Activated T-helper 2 cell treated with anti-CD3 and anti-CD28 coated beads, Interferon-gamma antibody, Interleukin-2, Interleukin-4, amounts not matched to agents 10 μg/mL and 5 μg/mL and 100 μg/mL, durations not matched to agents 14 hours and 24 hours and 36 hours (primary cell): ENCODE measurements at regions not wholly inside any gene's neighbourhood (a gene's known extent, or its start where the extent isn't known, plus 50 kb on each side); places are given as distances from the start of the nearest gene placed in this dataset.

Source experiments
- DNase-seq: peaks from one replicate; pipeline ENCODE4 v3.0.0; 2021; ENCODE audit warnings: low spot score
- H3K27ac Mint-ChIP-seq: one replicate; pipeline ENCODE4 v1.8.0; 2021; ENCODE audit warnings: mixed read lengths
- H3K27me3 Mint-ChIP-seq: one replicate; pipeline ENCODE4 v1.8.0; 2021; ENCODE audit warnings: low read depth, mixed read lengths
- H3K36me3 Mint-ChIP-seq: one replicate; pipeline ENCODE4 v1.8.0; 2021; ENCODE audit warnings: low read depth, mixed read lengths
- H3K4me1 Mint-ChIP-seq: one replicate; pipeline ENCODE4 v1.8.0; 2021; ENCODE audit warnings: low read depth, mixed read lengths
- H3K4me3 Mint-ChIP-seq: one replicate; pipeline ENCODE4 v1.8.0; 2021; ENCODE audit warnings: low read depth, mild to moderate bottlenecking, moderate library complexity, mixed read lengths
- H3K9me3 Mint-ChIP-seq: one replicate; pipeline ENCODE4 v1.8.0; 2021; ENCODE audit warnings: mixed read lengths
- intact Hi-C: fragments of 100-400 bp; cut with micrococcal nuclease; formaldehyde crosslinking; loops from one replicate; pipeline ENCODE4 v1.15.1; 2023

DNA sequence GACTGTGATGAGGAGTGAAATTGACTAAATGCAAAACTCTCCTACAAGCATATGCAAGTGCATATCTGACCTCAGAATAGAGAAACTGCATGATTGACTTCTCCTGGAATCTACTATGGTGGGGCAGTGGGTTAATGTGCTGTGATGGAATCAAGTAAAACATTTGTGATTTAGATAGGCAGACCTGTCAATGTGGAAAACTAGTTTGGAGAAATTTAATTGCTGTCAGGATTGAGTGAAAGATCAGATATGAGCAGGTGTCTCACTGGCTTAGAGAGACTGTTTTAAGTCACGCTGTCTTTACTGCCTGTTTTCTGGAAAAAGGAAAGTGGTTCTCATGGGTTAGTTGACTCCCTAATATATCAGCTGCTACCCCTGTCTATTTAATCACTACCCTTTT is 881.0 kb upstream of the CNTNAP5 start:
- H3K4me3 Mint-ChIP-seq: no peak overlapping the region
- H3K4me1 Mint-ChIP-seq: no peaks in the 10 kb centered on the region
- intact Hi-C loops: no loop called here
- H3K36me3 Mint-ChIP-seq: no peaks in the 10 kb centered on the region
- H3K27me3 Mint-ChIP-seq: no peaks in the 10 kb centered on the region
- H3K9me3 Mint-ChIP-seq: peaks cover 36% of the 10 kb centered on the region
- H3K27ac Mint-ChIP-seq: no peak overlapping the region
- DNase-seq: no peak

DNA sequence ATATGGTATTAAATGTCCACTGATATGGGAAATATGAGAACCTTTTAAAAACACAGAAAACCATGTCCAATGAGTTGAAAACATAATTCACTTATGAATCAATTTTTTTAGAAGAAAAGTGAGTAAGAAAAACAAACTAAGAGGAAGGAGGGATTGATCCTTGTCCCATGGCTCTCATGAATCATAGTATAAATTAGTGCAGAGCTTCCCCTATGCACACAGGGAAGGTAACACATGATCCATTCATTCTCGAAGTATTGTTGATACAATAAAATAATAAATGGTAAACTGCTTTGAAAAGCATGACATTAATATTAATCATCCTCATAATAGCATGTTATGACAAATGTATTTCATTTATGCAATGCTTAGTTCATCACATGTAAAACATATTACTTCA is 872.0 kb upstream of the CNTNAP5 start:
- no peaks in the 10 kb centered on the region for H3K36me3 Mint-ChIP-seq
- no peak for DNase-seq

GRCh38 chr2:123154195-123154594 is 870.9 kb upstream of the CNTNAP5 start:
- Mint-ChIP-seq H3K4me3 (no peak overlapping the region), H3K36me3 (no peaks in the 10 kb centered on the region), H3K9me3 (peaks cover 26% of the 10 kb centered on the region), H3K27ac (no peak overlapping the region), H3K27me3 (no peaks in the 10 kb centered on the region), H3K4me1 (no peaks in the 10 kb centered on the region)
- no peak for DNase-seq
- intact Hi-C loops: no loop called here

More for the DNA sequence above, 872.0 kb upstream of the CNTNAP5 start:
- Mint-ChIP-seq H3K9me3 (peaks cover 27% of the 10 kb centered on the region), H3K4me1 (no peaks in the 10 kb centered on the region), H3K27me3 (no peaks in the 10 kb centered on the region), H3K4me3 (no peak overlapping the region), H3K27ac (no peak overlapping the region)
- intact Hi-C loops: no loop called here

GRCh38 chr2:123157016-123157415 is 868.1 kb upstream of the CNTNAP5 start:
- H3K4me3 Mint-ChIP-seq: no peak overlapping the region
- peaks cover 25% of the 10 kb centered on the region for H3K9me3 Mint-ChIP-seq
- no peak for DNase-seq
- no peak overlapping the region for H3K27ac Mint-ChIP-seq
- H3K27me3 Mint-ChIP-seq: no peaks in the 10 kb centered on the region
- no peaks in the 10 kb centered on the region for H3K36me3 Mint-ChIP-seq
- no peaks in the 10 kb centered on the region for H3K4me1 Mint-ChIP-seq
- intact Hi-C loops: no loop called here

DNA sequence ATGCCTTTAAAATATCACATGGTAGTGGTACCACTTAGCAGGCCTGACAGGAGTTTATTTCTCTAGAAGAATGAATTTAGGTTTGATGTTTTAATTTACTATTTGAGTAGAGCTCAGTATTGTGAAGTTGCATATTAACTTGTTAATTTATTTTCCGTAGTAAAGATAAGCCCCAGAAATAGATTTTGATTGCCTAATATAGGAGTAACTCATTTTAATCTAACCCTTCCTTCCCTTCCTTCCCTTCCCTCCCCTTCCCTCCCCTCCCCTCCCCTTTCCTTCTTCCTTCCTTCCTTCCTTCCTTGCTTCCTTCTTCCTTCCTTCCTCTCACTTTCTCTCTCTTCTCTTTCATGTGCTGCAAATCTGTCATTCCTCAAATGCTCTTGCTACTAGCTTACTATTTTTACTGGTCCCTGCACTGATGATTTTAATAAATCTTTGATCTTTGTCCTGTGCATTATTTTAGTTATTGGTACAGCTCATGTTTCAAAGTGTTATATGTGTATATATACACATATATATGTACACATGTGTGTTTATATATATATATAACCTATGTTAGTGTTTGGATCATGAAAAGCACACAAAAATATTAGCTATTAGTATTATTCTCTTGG is 862.6 kb upstream of the CNTNAP5 start:
- Mint-ChIP-seq H3K27ac (no peak overlapping the region), H3K36me3 (no peaks in the 10 kb centered on the region), H3K4me1 (no peaks in the 10 kb centered on the region), H3K4me3 (no peak overlapping the region), H3K9me3 (peaks cover 22% of the 10 kb centered on the region), H3K27me3 (no peaks in the 10 kb centered on the region)
- DNase-seq: no peak
- intact Hi-C loops: no loop called here

GRCh38 chr2:123163398-123163797 is 861.7 kb upstream of the CNTNAP5 start:
- intact Hi-C loops: no loop called here
- Mint-ChIP-seq H3K4me1 (no peaks in the 10 kb centered on the region), H3K36me3 (no peaks in the 10 kb centered on the region)

DNA sequence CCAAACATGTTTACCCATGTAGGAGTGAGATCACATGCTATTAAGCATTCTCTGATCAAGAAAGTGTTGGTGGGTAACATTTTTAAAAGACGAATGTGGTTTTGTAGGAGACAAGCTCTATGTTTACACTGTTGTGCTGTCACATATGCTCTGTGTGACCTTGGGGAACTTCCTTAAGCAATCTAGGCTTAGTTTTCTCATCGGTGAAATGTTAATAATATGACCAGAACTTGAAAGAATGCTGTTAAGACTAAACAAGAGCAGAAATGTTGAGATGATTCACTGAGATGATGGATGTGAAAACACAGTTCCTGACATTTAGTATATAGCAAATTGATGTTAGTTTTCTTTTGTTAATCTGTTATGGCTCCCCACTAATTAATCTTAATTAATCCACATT is 860.9 kb upstream of the CNTNAP5 start:
- H3K36me3 Mint-ChIP-seq: no peaks in the 10 kb centered on the region
- peaks cover 28% of the 10 kb centered on the region for H3K9me3 Mint-ChIP-seq
- no peak overlapping the region for H3K4me3 Mint-ChIP-seq
- DNase-seq: no peak
- intact Hi-C loops: no loop called here
- H3K27me3 Mint-ChIP-seq: no peaks in the 10 kb centered on the region
- H3K4me1 Mint-ChIP-seq: no peaks in the 10 kb centered on the region
- no peak overlapping the region for H3K27ac Mint-ChIP-seq

More at GRCh38 chr2:123163398-123163797, 861.7 kb upstream of the CNTNAP5 start:
- no peak overlapping the region for H3K27ac Mint-ChIP-seq
- H3K27me3 Mint-ChIP-seq: no peaks in the 10 kb centered on the region
- H3K9me3 Mint-ChIP-seq: peaks cover 28% of the 10 kb centered on the region
- DNase-seq: no peak
- H3K4me3 Mint-ChIP-seq: no peak overlapping the region

GRCh38 chr2:123165616-123166015 is 859.5 kb upstream of the CNTNAP5 start:
- no peak overlapping the region for H3K27ac Mint-ChIP-seq
- DNase-seq: no peak
- peaks cover 31% of the 10 kb centered on the region for H3K9me3 Mint-ChIP-seq
- no peak overlapping the region for H3K4me3 Mint-ChIP-seq
- H3K36me3 Mint-ChIP-seq: no peaks in the 10 kb centered on the region
- no peaks in the 10 kb centered on the region for H3K27me3 Mint-ChIP-seq
- intact Hi-C loops: no loop called here
- no peaks in the 10 kb centered on the region for H3K4me1 Mint-ChIP-seq

DNA sequence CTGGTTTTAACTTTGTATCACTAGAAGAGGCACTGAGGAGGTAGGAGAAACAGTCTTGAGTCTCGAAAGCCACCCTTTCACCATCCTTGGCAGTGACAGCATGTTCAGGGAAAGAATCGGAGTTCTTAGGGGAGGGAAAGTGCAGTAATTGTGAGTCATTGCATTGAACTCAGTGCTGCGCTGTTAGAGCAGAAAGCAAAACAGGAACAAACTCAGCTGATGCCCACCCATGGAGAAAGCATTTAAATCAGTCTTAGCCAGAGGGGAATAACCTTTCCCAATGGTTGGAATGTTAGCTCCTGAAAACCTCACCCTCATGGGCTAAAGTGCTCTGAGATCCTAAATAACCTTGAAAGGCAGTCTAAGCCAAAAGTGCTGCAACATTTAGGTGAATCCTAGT is 845.6 kb upstream of the CNTNAP5 start:
- H3K36me3 Mint-ChIP-seq: no peaks in the 10 kb centered on the region
- intact Hi-C loops: no loop called here
- H3K9me3 Mint-ChIP-seq: peaks cover 44% of the 10 kb centered on the region
- no peaks in the 10 kb centered on the region for H3K4me1 Mint-ChIP-seq
- no peak for DNase-seq
- H3K27ac Mint-ChIP-seq: no peak overlapping the region
- no peak overlapping the region for H3K4me3 Mint-ChIP-seq
- no peaks in the 10 kb centered on the region for H3K27me3 Mint-ChIP-seq

DNA sequence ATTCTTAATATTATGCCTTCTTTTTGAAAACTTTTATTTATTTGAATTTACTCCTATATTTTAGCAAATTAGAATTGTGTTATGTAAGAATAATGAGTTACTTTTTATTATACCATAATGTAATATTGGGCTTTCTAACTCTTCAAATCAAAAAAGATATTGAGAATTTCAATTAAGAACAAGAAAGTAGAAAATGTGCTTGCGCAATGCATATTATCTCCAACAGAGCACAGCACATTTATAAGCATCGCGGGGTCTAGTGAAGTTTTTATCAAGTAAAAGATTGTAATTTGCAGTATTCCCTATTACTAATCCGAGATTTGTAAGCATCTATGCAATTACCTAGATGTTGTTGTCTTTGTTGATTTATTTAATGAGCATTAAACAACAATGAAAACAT is 829.1 kb upstream of the CNTNAP5 start:
- intact Hi-C loops: no loop called here
- no peak for DNase-seq
- Mint-ChIP-seq H3K4me1 (no peaks in the 10 kb centered on the region), H3K27ac (no peak overlapping the region), H3K27me3 (no peaks in the 10 kb centered on the region), H3K9me3 (peaks cover 37% of the 10 kb centered on the region), H3K4me3 (no peak overlapping the region), H3K36me3 (no peaks in the 10 kb centered on the region)

- Mint-ChIP-seq H3K27me3 (no peaks in the 10 kb centered on the region), H3K4me3 (no peak overlapping the region), H3K9me3 (peaks cover 48% of the 10 kb centered on the region), H3K36me3 (no peaks in the 10 kb centered on the region), H3K27ac (no peak overlapping the region), H3K4me1 (no peaks in the 10 kb centered on the region)
- no peak for DNase-seq
- intact Hi-C loops: no loop called here
Measured at GRCh38 chr2:123200035-123200434, 825.1 kb upstream of the CNTNAP5 start.

DNA sequence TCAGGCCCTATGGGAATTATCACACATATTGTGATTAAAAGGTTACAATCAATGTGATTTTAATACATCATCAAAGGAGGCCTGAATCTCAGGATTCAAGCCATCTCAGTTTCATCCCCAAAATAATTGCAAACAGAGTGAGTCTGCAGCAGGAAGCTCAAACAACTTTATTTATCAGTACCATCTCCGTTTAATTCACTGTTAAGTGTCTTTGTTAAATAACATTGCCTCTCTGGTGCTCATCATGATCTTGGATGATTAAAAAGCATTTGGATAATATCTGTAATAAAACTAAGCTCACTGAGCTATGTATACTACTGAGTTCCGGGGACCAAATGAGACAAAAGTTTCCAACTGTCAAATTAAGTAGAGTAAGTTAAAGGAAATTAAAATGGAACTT is 817.8 kb upstream of the CNTNAP5 start:
- no peak for DNase-seq
- no peak overlapping the region for H3K27ac Mint-ChIP-seq
- no peaks in the 10 kb centered on the region for H3K4me1 Mint-ChIP-seq
- H3K4me3 Mint-ChIP-seq: no peak overlapping the region
- no peaks in the 10 kb centered on the region for H3K27me3 Mint-ChIP-seq
- peaks cover 27% of the 10 kb centered on the region for H3K9me3 Mint-ChIP-seq
- H3K36me3 Mint-ChIP-seq: no peaks in the 10 kb centered on the region
- intact Hi-C loops: no loop called here

DNA sequence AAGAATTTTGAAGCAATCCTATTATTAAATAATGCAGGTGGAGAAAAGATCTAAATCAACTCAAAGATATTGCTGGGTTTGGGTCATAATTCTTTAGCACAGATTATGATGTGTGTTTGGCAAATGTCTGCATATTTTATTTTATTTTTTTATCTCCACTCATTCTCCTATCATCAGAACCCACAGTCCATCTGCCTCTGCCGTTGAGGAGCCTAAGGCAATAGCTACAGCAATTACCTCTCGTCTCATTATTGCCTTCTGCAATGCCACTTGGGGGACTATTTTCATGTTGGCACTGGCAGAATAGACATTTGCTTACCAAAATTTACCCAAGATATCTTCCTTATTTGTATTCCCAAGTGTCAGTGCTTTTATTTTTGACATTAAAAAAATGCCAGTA is 815.9 kb upstream of the CNTNAP5 start:
- peaks cover 12% of the 10 kb centered on the region for H3K9me3 Mint-ChIP-seq
- H3K4me3 Mint-ChIP-seq: no peak overlapping the region
- H3K27ac Mint-ChIP-seq: no peak overlapping the region
- intact Hi-C loops: no loop called here
- DNase-seq: no peak
- H3K27me3 Mint-ChIP-seq: no peaks in the 10 kb centered on the region
- H3K36me3 Mint-ChIP-seq: no peaks in the 10 kb centered on the region
- H3K4me1 Mint-ChIP-seq: no peaks in the 10 kb centered on the region

GRCh38 chr2:123211181-123211580 is 813.9 kb upstream of the CNTNAP5 start:
- no peak overlapping the region for H3K27ac Mint-ChIP-seq
- H3K4me3 Mint-ChIP-seq: no peak overlapping the region
- no peak for DNase-seq
- intact Hi-C loops: no loop called here
- H3K9me3 Mint-ChIP-seq: peaks cover 19% of the 10 kb centered on the region
- no peaks in the 10 kb centered on the region for H3K36me3 Mint-ChIP-seq
- no peaks in the 10 kb centered on the region for H3K27me3 Mint-ChIP-seq
- no peaks in the 10 kb centered on the region for H3K4me1 Mint-ChIP-seq
